HL-60 (cell line): ENCODE measurements at regions not wholly inside any gene's neighbourhood (a gene's known extent, or its start where the extent isn't known, plus 50 kb on each side); places are given as distances from the start of the nearest gene placed in this dataset.
"Not testable (repeated sequence)": the region's sequence is repeated elsewhere in the genome, so short reads cannot be mapped to it uniquely, and the experiment has no call there.

Experiments
- DNase-seq, 2 experiments: peaks; one replicate each; pipeline ENCODE4 v3.0.0-alpha.2; 2010 to 2020; ENCODE audit warnings: low read depth in 1 of 2, low spot score in 1 of 2
- H3K27ac ChIP-seq: fragments of 250-450 bp; sonication (Bioruptor Pico); replicated peaks from 2 replicates; pipeline ENCODE4 v1.5.1; 2020; ENCODE audit warnings: mild to moderate bottlenecking, moderate library complexity
- H3K27me3 ChIP-seq: fragments of 250-450 bp; sonication (Bioruptor Pico); 2 replicates; pipeline ENCODE4 v1.5.1; 2021; ENCODE audit warnings: mild to moderate bottlenecking, moderate library complexity; ENCODE audit not compliant: insufficient read depth, poor library complexity, severe bottlenecking
- H3K4me3 ChIP-seq: replicated peaks from 2 replicates; pipeline ENCODE4 v1.5.1; 2011; ENCODE audit warnings: mild to moderate bottlenecking, control low read depth, low read length; ENCODE audit not compliant: insufficient read depth
- GABPA ChIP-seq: IDR thresholded peaks from 2 replicates; pipeline ENCODE4 v1.6.1; 2012; ENCODE audit warnings: low read depth
- POLR2AphosphoS5 ChIP-seq: IDR thresholded peaks from 2 replicates; pipeline ENCODE4 v1.6.1; 2012; ENCODE audit warnings: low read depth
- SPI1 ChIP-seq: IDR thresholded peaks from 2 replicates; pipeline ENCODE4 v1.6.1; 2012; ENCODE audit warnings: low read depth, mild to moderate bottlenecking, borderline replicate concordance
- TF ChIP-seq, protein P1 (sequence below): IDR thresholded peaks from 2 replicates; pipeline ENCODE4 v1.6.1; 2012; ENCODE audit warnings: low read depth; ENCODE audit not compliant: insufficient replicate concordance
- TF ChIP-seq, protein P2 (sequence below): IDR thresholded peaks from one replicate; pipeline ENCODE4 v1.5.1; 2011; ENCODE audit warnings: low read length, control low read depth, inconsistent platforms; ENCODE audit not compliant: insufficient read depth

DNA sequence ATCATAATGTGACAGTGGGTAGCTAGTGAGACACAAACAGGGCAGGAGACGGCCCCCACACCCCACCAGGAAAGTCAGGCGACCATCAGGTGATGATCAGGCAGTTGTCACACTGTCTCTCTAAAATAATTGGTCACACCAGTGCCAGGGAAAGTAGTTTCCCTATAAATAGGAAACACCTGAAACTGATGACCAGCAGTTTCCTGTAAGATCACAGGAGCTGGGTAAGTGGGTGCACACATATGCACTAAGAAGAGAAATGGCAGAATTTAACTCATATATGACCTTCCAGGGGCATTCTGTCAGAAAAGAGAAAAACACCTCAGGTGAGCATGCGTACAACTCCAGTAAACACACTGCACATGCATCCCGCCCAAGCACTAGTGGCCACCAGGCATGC is 620.5 kb upstream of the GHITM start:
- H3K4me3 ChIP-seq, result no peak overlapping the region
- no peak for DNase-seq
- no peak overlapping the region for H3K27ac ChIP-seq
- TF ChIP-seq, protein P1, sequence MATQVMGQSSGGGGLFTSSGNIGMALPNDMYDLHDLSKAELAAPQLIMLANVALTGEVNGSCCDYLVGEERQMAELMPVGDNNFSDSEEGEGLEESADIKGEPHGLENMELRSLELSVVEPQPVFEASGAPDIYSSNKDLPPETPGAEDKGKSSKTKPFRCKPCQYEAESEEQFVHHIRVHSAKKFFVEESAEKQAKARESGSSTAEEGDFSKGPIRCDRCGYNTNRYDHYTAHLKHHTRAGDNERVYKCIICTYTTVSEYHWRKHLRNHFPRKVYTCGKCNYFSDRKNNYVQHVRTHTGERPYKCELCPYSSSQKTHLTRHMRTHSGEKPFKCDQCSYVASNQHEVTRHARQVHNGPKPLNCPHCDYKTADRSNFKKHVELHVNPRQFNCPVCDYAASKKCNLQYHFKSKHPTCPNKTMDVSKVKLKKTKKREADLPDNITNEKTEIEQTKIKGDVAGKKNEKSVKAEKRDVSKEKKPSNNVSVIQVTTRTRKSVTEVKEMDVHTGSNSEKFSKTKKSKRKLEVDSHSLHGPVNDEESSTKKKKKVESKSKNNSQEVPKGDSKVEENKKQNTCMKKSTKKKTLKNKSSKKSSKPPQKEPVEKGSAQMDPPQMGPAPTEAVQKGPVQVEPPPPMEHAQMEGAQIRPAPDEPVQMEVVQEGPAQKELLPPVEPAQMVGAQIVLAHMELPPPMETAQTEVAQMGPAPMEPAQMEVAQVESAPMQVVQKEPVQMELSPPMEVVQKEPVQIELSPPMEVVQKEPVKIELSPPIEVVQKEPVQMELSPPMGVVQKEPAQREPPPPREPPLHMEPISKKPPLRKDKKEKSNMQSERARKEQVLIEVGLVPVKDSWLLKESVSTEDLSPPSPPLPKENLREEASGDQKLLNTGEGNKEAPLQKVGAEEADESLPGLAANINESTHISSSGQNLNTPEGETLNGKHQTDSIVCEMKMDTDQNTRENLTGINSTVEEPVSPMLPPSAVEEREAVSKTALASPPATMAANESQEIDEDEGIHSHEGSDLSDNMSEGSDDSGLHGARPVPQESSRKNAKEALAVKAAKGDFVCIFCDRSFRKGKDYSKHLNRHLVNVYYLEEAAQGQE, result no peak
- TF ChIP-seq POLR2AphosphoS5 (no peak), SPI1 (no peak), GABPA (no peak)
- TF ChIP-seq, protein P2, sequence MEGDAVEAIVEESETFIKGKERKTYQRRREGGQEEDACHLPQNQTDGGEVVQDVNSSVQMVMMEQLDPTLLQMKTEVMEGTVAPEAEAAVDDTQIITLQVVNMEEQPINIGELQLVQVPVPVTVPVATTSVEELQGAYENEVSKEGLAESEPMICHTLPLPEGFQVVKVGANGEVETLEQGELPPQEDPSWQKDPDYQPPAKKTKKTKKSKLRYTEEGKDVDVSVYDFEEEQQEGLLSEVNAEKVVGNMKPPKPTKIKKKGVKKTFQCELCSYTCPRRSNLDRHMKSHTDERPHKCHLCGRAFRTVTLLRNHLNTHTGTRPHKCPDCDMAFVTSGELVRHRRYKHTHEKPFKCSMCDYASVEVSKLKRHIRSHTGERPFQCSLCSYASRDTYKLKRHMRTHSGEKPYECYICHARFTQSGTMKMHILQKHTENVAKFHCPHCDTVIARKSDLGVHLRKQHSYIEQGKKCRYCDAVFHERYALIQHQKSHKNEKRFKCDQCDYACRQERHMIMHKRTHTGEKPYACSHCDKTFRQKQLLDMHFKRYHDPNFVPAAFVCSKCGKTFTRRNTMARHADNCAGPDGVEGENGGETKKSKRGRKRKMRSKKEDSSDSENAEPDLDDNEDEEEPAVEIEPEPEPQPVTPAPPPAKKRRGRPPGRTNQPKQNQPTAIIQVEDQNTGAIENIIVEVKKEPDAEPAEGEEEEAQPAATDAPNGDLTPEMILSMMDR, result no peak
- no peaks in the 10 kb centered on the region for H3K27me3 ChIP-seq

DNA sequence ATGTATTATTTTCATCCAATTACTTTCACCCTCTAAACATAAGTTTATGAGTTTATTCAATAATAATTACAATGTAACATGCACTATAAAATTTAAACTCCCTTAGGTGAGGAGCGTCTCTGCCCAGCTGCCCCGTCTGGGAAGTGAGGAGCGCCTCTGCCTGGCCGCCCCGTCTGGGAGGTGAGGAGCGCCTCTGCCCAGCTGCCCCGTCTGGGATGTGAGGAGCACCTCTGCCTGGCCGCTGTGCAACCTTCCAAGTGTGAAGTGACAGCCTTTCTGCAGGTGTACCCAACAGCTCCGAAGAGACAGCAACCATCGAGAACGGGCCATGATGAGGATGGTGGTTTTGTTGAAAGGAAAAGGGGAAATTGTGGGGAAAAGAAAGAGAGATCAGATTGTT is 618.9 kb upstream of the GHITM start:
- H3K27me3 ChIP-seq, H3K27ac ChIP-seq, H3K4me3 ChIP-seq, DNase-seq: not testable (repeated sequence)

DNA sequence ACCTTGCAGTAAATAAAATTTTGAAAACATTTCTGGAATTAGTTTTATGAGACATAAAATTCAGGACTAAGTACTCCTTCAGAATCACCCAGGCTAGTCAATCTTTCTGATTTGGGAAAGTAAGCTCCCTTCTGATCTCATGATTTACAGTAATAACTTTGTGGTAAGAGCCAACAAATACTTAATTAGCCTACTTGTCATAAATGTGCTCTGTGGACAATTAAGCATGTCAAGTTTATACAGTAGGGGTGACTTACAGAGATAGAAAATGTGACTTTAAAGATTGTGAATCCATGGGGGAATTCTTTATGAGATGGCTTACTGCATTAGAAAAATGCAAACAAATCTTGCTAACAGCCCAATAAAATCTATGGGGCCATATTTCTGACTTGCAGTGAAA is 616.9 kb upstream of the GHITM start:
- H3K27ac ChIP-seq, result no peak overlapping the region
- H3K27me3 ChIP-seq, result no peaks in the 10 kb centered on the region
- DNase-seq, result no peak
- no peak overlapping the region for H3K4me3 ChIP-seq
- TF ChIP-seq, protein P2, result no peak
- no peak for TF ChIP-seq GABPA

DNA sequence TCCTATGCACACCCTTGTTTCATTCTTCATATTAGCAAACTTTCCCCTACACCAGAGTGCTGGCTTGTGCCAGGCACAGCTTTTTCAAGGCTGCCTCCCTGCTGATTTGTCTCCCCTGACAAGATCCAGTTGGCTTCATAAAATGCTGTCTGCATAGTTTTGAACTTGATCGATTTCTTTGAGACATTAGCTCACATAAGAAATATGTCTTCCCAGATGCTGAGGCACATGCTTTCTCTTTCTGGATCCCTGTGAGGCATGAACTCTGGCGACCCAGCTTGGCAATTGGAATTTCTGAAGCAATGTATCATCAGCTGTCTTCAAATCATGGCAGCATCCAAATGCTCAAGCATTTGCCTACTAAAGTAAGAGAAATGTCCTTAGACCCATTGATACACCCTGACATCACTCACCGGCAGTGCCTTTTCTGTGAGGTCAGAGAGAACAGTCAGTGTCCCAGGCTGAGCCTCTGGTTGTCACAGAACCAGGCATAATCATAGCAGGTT is 616.4 kb upstream of the GHITM start:
- DNase-seq, result no peak
- Histone ChIP-seq H3K27ac (no peak overlapping the region), H3K4me3 (no peak overlapping the region), H3K27me3 (no peaks in the 10 kb centered on the region)
- TF ChIP-seq, protein P1, result no peak
- TF ChIP-seq SPI1 (no peak), POLR2AphosphoS5 (no peak), GABPA (no peak)
- TF ChIP-seq, protein P2, result no peak
